H1 (cell line): ENCODE measurements at regions not wholly inside any gene's neighbourhood (a gene's known extent, or its start where the extent isn't known, plus 50 kb on each side); places are given as distances from the start of the nearest gene placed in this dataset.

Experiments used
- CTCF ChIA-PET: fragments of 300-600 bp; sonication (Branson Sonifier 250); formaldehyde crosslinking; loops from one replicate; lab custom pipeline; 2021; ENCODE audit not compliant: partially characterized antibody; lab: Charles Lee
- POLR2A ChIA-PET: fragments of 300-600 bp; sonication (Branson Sonifier 250); formaldehyde crosslinking; loops from one replicate; lab custom pipeline; 2021; ENCODE audit warnings: inconsistent platforms; ENCODE audit not compliant: partially characterized antibody; lab: Charles Lee
- DNase-seq, 2 experiments: peaks; one replicate each; pipeline versions ENCODE4 v3.0.0 to v3.0.0-alpha.2; 2010 to 2022; ENCODE audit warnings: low spot score in 2 of 2, low read depth in 1 of 2, mixed read lengths in 1 of 2
- FAIRE-seq: peaks from 2 replicates; lab custom pipeline; 2011; peaks lifted over from hg19 to GRCh38; lab: Jason Lieb, UNC
- H2AFZ ChIP-seq: 2 replicates; pipeline ENCODE4 v1.8.1; 2012; ENCODE audit warnings: low read length, inconsistent platforms
- H2AK5ac ChIP-seq: 2 replicates; pipeline ENCODE4 v1.6.1; 2013; ENCODE audit warnings: low read depth, low read length
- H2BK120ac ChIP-seq: replicated peaks from 2 replicates; pipeline ENCODE3; 2013; ENCODE audit warnings: low read depth, low read length, inconsistent platforms
- H2BK12ac ChIP-seq: 2 replicates; pipeline ENCODE4 v1.6.1; 2013; ENCODE audit warnings: low read depth, low read length
- H2BK15ac ChIP-seq: 2 replicates; pipeline ENCODE4 v1.6.1; 2013; ENCODE audit warnings: low read length
- H2BK20ac ChIP-seq: 2 replicates; pipeline ENCODE4 v1.6.1; 2013; ENCODE audit warnings: low read length
- H2BK5ac ChIP-seq: 2 replicates; pipeline ENCODE4 v1.6.1; 2013; ENCODE audit warnings: low read depth, low read length
- H3K14ac ChIP-seq: 2 replicates; pipeline ENCODE4 v1.6.1; 2013; ENCODE audit warnings: inconsistent platforms; ENCODE audit not compliant: insufficient read length
- H3K18ac ChIP-seq: 2 replicates; pipeline ENCODE4 v1.6.1; 2013; ENCODE audit warnings: low read length; ENCODE audit errors: extremely low read depth
- H3K23ac ChIP-seq: 2 replicates; pipeline ENCODE4 v1.6.1; 2013; ENCODE audit warnings: inconsistent platforms; ENCODE audit not compliant: insufficient read length
- H3K23me2 ChIP-seq: 2 replicates; pipeline ENCODE4 v1.6.1; 2013; ENCODE audit warnings: low read depth, low read length
- H3K27ac ChIP-seq: 2 replicates; pipeline ENCODE4 v1.6.1; 2011; ENCODE audit warnings: low read depth, low read length, inconsistent platforms
- H3K27me3 ChIP-seq, 4 experiments: replicated peaks in 1 of 4; 1 replicate in 1 of 4; 2 replicates in 3 of 4; pipeline versions ENCODE4 v1.6.1 to v1.8.1; 2011 to 2013; ENCODE audit warnings: low read length in 3 of 4, mild to moderate bottlenecking in 3 of 4, inconsistent platforms in 2 of 4, mixed read lengths in 2 of 4, moderate library complexity in 1 of 4; ENCODE audit not compliant: control insufficient read depth in 3 of 4, insufficient read depth in 3 of 4; ENCODE audit errors: extremely low read depth in 1 of 4
- H3K36me3 ChIP-seq, 4 experiments: 2 replicates each; pipeline versions ENCODE4 v1.6.1 to v1.8.1; 2011 to 2013; ENCODE audit warnings: mild to moderate bottlenecking in 4 of 4, low read length in 3 of 4, moderate library complexity in 2 of 4, control low read depth in 1 of 4, inconsistent platforms in 1 of 4; ENCODE audit not compliant: insufficient read depth in 4 of 4, control insufficient read depth in 2 of 4
- H3K4ac ChIP-seq: replicated peaks from 2 replicates; pipeline ENCODE3; 2013; ENCODE audit warnings: low read length, low read depth, mixed read lengths, inconsistent platforms; ENCODE audit not compliant: insufficient read length
- H3K4me1 ChIP-seq, 4 experiments: replicated peaks in 1 of 4; 1 replicate in 1 of 4; 2 replicates in 3 of 4; pipeline versions ENCODE4 v1.6.1 to v1.8.1; 2011 to 2013; ENCODE audit warnings: low read length in 3 of 4, inconsistent platforms in 2 of 4, mixed read lengths in 1 of 4; ENCODE audit not compliant: insufficient read depth in 4 of 4, control insufficient read depth in 3 of 4
- H3K4me2 ChIP-seq, 2 experiments: 2 replicates each; pipeline versions ENCODE4 v1.6.1 to v1.8.1; 2011 to 2013; ENCODE audit warnings: low read depth in 2 of 2, low read length in 2 of 2, control low read depth in 1 of 2, inconsistent platforms in 1 of 2, mild to moderate bottlenecking in 1 of 2; ENCODE audit not compliant: insufficient read depth in 1 of 2
- H3K4me3 ChIP-seq, 4 experiments: fragments of 200-600, 300-600 bp in 1 of 4; sonication (generic), shearing (Covaris generic), sonication (Bioruptor Twin) in 1 of 4; 2 replicates each; pipeline versions ENCODE4 v1.5.1 to v1.8.1; 2011 to 2016; ENCODE audit warnings: low read length in 4 of 4, low read depth in 3 of 4, control low read depth in 2 of 4, inconsistent platforms in 2 of 4, mild to moderate bottlenecking in 2 of 4, mixed read lengths in 1 of 4, moderate library complexity in 1 of 4; ENCODE audit not compliant: insufficient read depth in 2 of 4; ENCODE audit errors: extremely low read depth in 1 of 4
- H3K56ac ChIP-seq: replicated peaks from 2 replicates; pipeline ENCODE3; 2013; ENCODE audit warnings: low read depth, mild to moderate bottlenecking, mixed read lengths, low read length, inconsistent platforms; ENCODE audit not compliant: insufficient read length
- H3K79me1 ChIP-seq: 2 replicates; pipeline ENCODE4 v1.6.1; 2013; ENCODE audit warnings: low read depth, low read length, control low read depth
- H3K79me2 ChIP-seq, 2 experiments: 2 replicates each; pipeline versions ENCODE4 v1.6.1 to v1.8.1; 2012 to 2013; ENCODE audit warnings: low read length in 2 of 2, mild to moderate bottlenecking in 2 of 2, inconsistent platforms in 1 of 2; ENCODE audit not compliant: insufficient read depth in 2 of 2, control insufficient read depth in 1 of 2
- H3K9ac ChIP-seq, 4 experiments: replicated peaks in 1 of 4; 1 replicate in 1 of 4; 2 replicates in 3 of 4; pipeline versions ENCODE4 v1.6.1 to v1.8.1; 2011 to 2013; ENCODE audit warnings: low read depth in 3 of 4, low read length in 3 of 4, control low read depth in 2 of 4, mild to moderate bottlenecking in 2 of 4, moderate library complexity in 2 of 4, inconsistent platforms in 1 of 4; ENCODE audit errors: extremely low read depth in 1 of 4
- H3K9me3 ChIP-seq, 2 experiments: 2 replicates each; pipeline versions ENCODE4 v1.6.1 to v1.8.1; 2012 to 2013; ENCODE audit warnings: mild to moderate bottlenecking in 2 of 2, moderate library complexity in 2 of 2, control low read depth in 1 of 2, inconsistent platforms in 1 of 2, low read depth in 1 of 2, low read length in 1 of 2, mixed read lengths in 1 of 2; ENCODE audit not compliant: insufficient read depth in 2 of 2
- H4K20me1 ChIP-seq, 2 experiments: replicated peaks in 1 of 2; 2 replicates each; pipeline versions ENCODE3 to v1.8.1; 2011 to 2013; ENCODE audit warnings: inconsistent platforms in 2 of 2, low read length in 2 of 2, mild to moderate bottlenecking in 1 of 2; ENCODE audit not compliant: insufficient read depth in 2 of 2, control insufficient read depth in 1 of 2
- H4K5ac ChIP-seq: 2 replicates; pipeline ENCODE4 v1.6.1; 2013; ENCODE audit warnings: low read length, low read depth, mixed read lengths, inconsistent platforms; ENCODE audit not compliant: insufficient read length
- H4K8ac ChIP-seq: 2 replicates; pipeline ENCODE4 v1.8.0; 2013; ENCODE audit warnings: mild to moderate bottlenecking, moderate library complexity, low read length, inconsistent platforms; ENCODE audit not compliant: insufficient read depth; ENCODE audit errors: extremely low read depth
- H4K91ac ChIP-seq: replicated peaks from 2 replicates; pipeline ENCODE3; 2013; ENCODE audit warnings: low read length, mixed read lengths, inconsistent platforms; ENCODE audit not compliant: insufficient read length
- BACH1 ChIP-seq: IDR thresholded peaks from 2 replicates; pipeline ENCODE4 v1.6.1; 2012; ENCODE audit warnings: low read length, improper control_type of control experiment
- CTBP2 ChIP-seq: IDR thresholded peaks from 2 replicates; pipeline ENCODE4 v1.7.0; 2011; ENCODE audit warnings: borderline replicate concordance, mild to moderate bottlenecking, moderate library complexity, mixed read lengths, low read length; ENCODE audit not compliant: insufficient read depth, insufficient read length
- E2F6 ChIP-seq: IDR thresholded peaks from 2 replicates; pipeline ENCODE4 v1.6.1; 2012; ENCODE audit warnings: inconsistent platforms
- EP300 ChIP-seq, 2 experiments: IDR thresholded peaks; 1 replicate in 1 of 2; 2 replicates in 1 of 2; pipeline ENCODE4 v1.6.1; 2011 to 2012; ENCODE audit warnings: low read depth in 2 of 2, low read length in 2 of 2, mild to moderate bottlenecking in 2 of 2, borderline replicate concordance in 1 of 2, inconsistent platforms in 1 of 2, moderate library complexity in 1 of 2
- EZH2 ChIP-seq: fragments of 200-600 bp; sonication (generic); IDR thresholded peaks from 2 replicates; pipeline ENCODE4 v1.7.1; 2012; ENCODE audit warnings: low read depth, mild to moderate bottlenecking, moderate library complexity, low read length, inconsistent platforms; ENCODE audit not compliant: severe bottlenecking
- MAFK ChIP-seq: IDR thresholded peaks from 2 replicates; pipeline ENCODE4 v1.6.1; 2012; ENCODE audit warnings: low read depth, mild to moderate bottlenecking, improper control_type of control experiment, low read length
- NRF1 ChIP-seq: IDR thresholded peaks from 2 replicates; pipeline ENCODE4 v1.6.1; 2011; ENCODE audit warnings: mild to moderate bottlenecking, low read depth, low read length, improper control_type of control experiment
- RAD21 ChIP-seq, 2 experiments: IDR thresholded peaks in 1 of 2; conservative IDR thresholded peaks in 1 of 2; 2 replicates each; pipeline ENCODE4 v1.6.1; 2011; ENCODE audit warnings: low read depth in 2 of 2, low read length in 2 of 2, improper control_type of control experiment in 1 of 2, inconsistent platforms in 1 of 2, mild to moderate bottlenecking in 1 of 2, moderate library complexity in 1 of 2
- RFX5 ChIP-seq: IDR thresholded peaks from 2 replicates; pipeline ENCODE4 v1.6.1; 2011; ENCODE audit warnings: low read depth, low read length, improper control_type of control experiment, borderline replicate concordance
- RXRA ChIP-seq: IDR thresholded peaks from 2 replicates; pipeline ENCODE4 v1.6.1; 2011; ENCODE audit warnings: low read depth, mild to moderate bottlenecking, low read length, moderate library complexity; ENCODE audit not compliant: insufficient read depth
- SIN3A ChIP-seq, 2 experiments: IDR thresholded peaks in 1 of 2; conservative IDR thresholded peaks in 1 of 2; 2 replicates each; pipeline ENCODE4 v1.6.1; 2011 to 2012; ENCODE audit warnings: low read length in 2 of 2, improper control_type of control experiment in 1 of 2, low read depth in 1 of 2, mild to moderate bottlenecking in 1 of 2
- SIRT6 ChIP-seq: IDR thresholded peaks from one replicate; pipeline ENCODE4 v1.7.1; 2012; ENCODE audit warnings: low read length, inconsistent platforms
- SP4 ChIP-seq: IDR thresholded peaks from 2 replicates; pipeline ENCODE4 v1.6.1; 2012; ENCODE audit warnings: low read length, inconsistent platforms
- TEAD4 ChIP-seq: IDR thresholded peaks from 2 replicates; pipeline ENCODE4 v1.6.1; 2012; ENCODE audit warnings: low read depth, low read length, inconsistent platforms, mixed read lengths
- WGBS, 2 experiments: shearing (Covaris generic) in 1 of 2; methylation state at CpG; one replicate each; pipeline versions ENCODE4 v1.1.6 to v1.1.7; 2013 to 2015; ENCODE audit warnings: low lambda C conversion rate in 2 of 2, mixed read lengths in 2 of 2, inconsistent platforms in 1 of 2, low coverage in 1 of 2, missing lambda C conversion rate in 1 of 2; ENCODE audit not compliant: insufficient replicate concordance in 2 of 2, insufficient coverage in 1 of 2, insufficient read length in 1 of 2; ENCODE audit errors: extremely low coverage in 1 of 2, missing lambda C conversion rate in 1 of 2; 5-methylcytosine and 5-hydroxymethylcytosine counted together

GRCh38 chr9:82519332-82519731, 530.8 kb downstream of the SPATA31D1 start:
- H2BK12ac ChIP-seq, result no peak overlapping the region
- 100% methylated on average over 1 of the region's 1 CpG; no CpG with 5 or more reads in 1 of the 2 experiments for WGBS, 2 experiments
- no peaks in the 10 kb centered on the region for H3K4me1 ChIP-seq
- CTCF ChIA-PET, result interaction anchor here (1.5 kb wide), 1 partner anchor 53 kb away, joined by 5 read pairs; no protein-coding TSS in a partner anchor
- H3K79me2 ChIP-seq, result no peaks in the 10 kb centered on the region
- H4K20me1 ChIP-seq, result no peaks in the 10 kb centered on the region
- no peak overlapping the region for H2BK120ac ChIP-seq
- H3K4me2 ChIP-seq, result no peak overlapping the region
- no peak overlapping the region for H2BK20ac ChIP-seq
- H3K23ac ChIP-seq, result no peak overlapping the region
- no peak overlapping the region for H2BK15ac ChIP-seq
- H2AK5ac ChIP-seq, result no peak overlapping the region
- H3K18ac ChIP-seq, result no peak overlapping the region
- H4K91ac ChIP-seq, result no peak overlapping the region
- no peak overlapping the region for H3K27ac ChIP-seq
- H3K23me2 ChIP-seq, result no peaks in the 10 kb centered on the region
- H3K14ac ChIP-seq, result no peak overlapping the region
- H3K4ac ChIP-seq, result no peak overlapping the region
- H3K79me1 ChIP-seq, result no peaks in the 10 kb centered on the region
- no peak overlapping the region for H3K9ac ChIP-seq
- no peaks in the 10 kb centered on the region for H3K27me3 ChIP-seq
- DNase-seq, result no peak
- no peak overlapping the region for H2BK5ac ChIP-seq
- H3K4me3 ChIP-seq, result no peak overlapping the region
- H3K36me3 ChIP-seq, result no peaks in the 10 kb centered on the region
- H3K9me3 ChIP-seq, result no peaks in the 10 kb centered on the region
- H2AFZ ChIP-seq, result no peak overlapping the region
- no peak overlapping the region for H4K5ac ChIP-seq
- H3K56ac ChIP-seq, result no peak overlapping the region
- H4K8ac ChIP-seq, result no peak overlapping the region
- FAIRE-seq, result no peak
- POLR2A ChIA-PET, result no interaction called here
- TF ChIP-seq NRF1 (no peak), MAFK (no peak), TEAD4 (no peak), EZH2 (no peak), RAD21 (IDR thresholded peaks at IDR 0.05 in 1 of 2, conservative IDR thresholded peaks at IDR 0.05 in 1 of 2; ENCODE audit: low read depth in 2 of 2, low read length in 2 of 2) (no peak), EP300 (IDR thresholded peaks at IDR 0.05; ENCODE audit: borderline replicate concordance in 1 of 2, low read depth in 2 of 2, low read length in 2 of 2) (no peak), RXRA (no peak), SIN3A (conservative IDR thresholded peaks at IDR 0.05 in 1 of 2, IDR thresholded peaks at IDR 0.05 in 1 of 2; ENCODE audit: low read depth in 1 of 2, low read length in 2 of 2) (no peak), RFX5 (no peak), SIRT6 (no peak), CTBP2 (no peak), E2F6 (no peak), BACH1 (no peak), SP4 (no peak)
